ELF-1 (cell line): ENCODE measurements at regions not wholly inside any gene's neighbourhood (a gene's known extent, or its start where the extent isn't known, plus 50 kb on each side); places are given as distances from the start of the nearest gene placed in this dataset.

Source experiments
- DNase-seq: peaks from one replicate; pipeline ENCODE4 v3.0.0-alpha.2; 2016; ENCODE audit warnings: low read depth, low spot score

- no peak for DNase-seq
These were observed 202.9 kb upstream of the MTPN start for GRCh38 chr7:136179851-136180721.

GRCh38 chr7:136179154-136179553 is 202.0 kb upstream of the MTPN start:
- DNase-seq: no peak

- DNase-seq: no peak
These were observed 197.4 kb upstream of the MTPN start for GRCh38 chr7:136174477-136175125.

- no peak for DNase-seq
These were observed 196.7 kb upstream of the MTPN start for GRCh38 chr7:136173874-136174273.

- no peak for DNase-seq
These were observed 194.1 kb upstream of the MTPN start for GRCh38 chr7:136171233-136171632.

GRCh38 chr7:136168821-136169220 is 191.7 kb upstream of the MTPN start:
- no peak for DNase-seq

- DNase-seq: peak; percentile 1
These were observed 190.8 kb upstream of the MTPN start for GRCh38 chr7:136167991-136168390.

- DNase-seq: no peak
These were observed 189.4 kb upstream of the MTPN start for GRCh38 chr7:136166521-136166920.

- DNase-seq: no peak
These were observed 186.2 kb upstream of the MTPN start for GRCh38 chr7:136163340-136163801.

- DNase-seq: no peak
These were observed 173.2 kb upstream of the MTPN start for GRCh38 chr7:136150311-136150710.

- no peak for DNase-seq
These were observed 171.8 kb upstream of the MTPN start for GRCh38 chr7:136148920-136149319.

- no peak for DNase-seq
These were observed 169.8 kb upstream of the MTPN start for GRCh38 chr7:136146925-136147324.

- DNase-seq: no peak
These were observed 167.0 kb upstream of the MTPN start for GRCh38 chr7:136144182-136144581.

- DNase-seq: no peak
These were observed 166.1 kb upstream of the MTPN start for GRCh38 chr7:136143271-136143670.

- DNase-seq: no peak
These were observed 165.4 kb upstream of the MTPN start for GRCh38 chr7:136142583-136142982.

GRCh38 chr7:136140469-136140868 is 163.3 kb upstream of the MTPN start:
- no peak for DNase-seq

GRCh38 chr7:136139417-136139816 is 162.3 kb upstream of the MTPN start:
- DNase-seq: no peak

GRCh38 chr7:136138991-136139390 is 161.8 kb upstream of the MTPN start:
- DNase-seq: no peak

GRCh38 chr7:136136906-136137454 is 159.8 kb upstream of the MTPN start:
- no peak for DNase-seq

- peak; percentile 16 for DNase-seq
These were observed 157.3 kb upstream of the MTPN start for GRCh38 chr7:136134503-136134902.

GRCh38 chr7:136133551-136133950 is 156.4 kb upstream of the MTPN start:
- DNase-seq: no peak

- no peak for DNase-seq
These were observed 154.1 kb upstream of the MTPN start for GRCh38 chr7:136131304-136131630.
